ENCODE measurements at regions not wholly inside any gene's neighbourhood (a gene's known extent, or its start where the extent isn't known, plus 50 kb on each side); places are given as distances from the start of the nearest gene placed in this dataset.
A peak's percentile ranks its signal among the peaks of the same experiment; 100 is the strongest.
"Not testable (repeated sequence)": the region's sequence is repeated elsewhere in the genome, so short reads cannot be mapped to it uniquely, and the experiment has no call there.

- no peak for TF ChIP-seq CTCF (IDR thresholded peaks at IDR 0.05; ENCODE audit: low read depth, low read length)
- POLR2A ChIA-PET: no interaction called here
- no peaks in the 10 kb centered on the region for H3K9me3 ChIP-seq (ENCODE audit: control insufficient read depth, insufficient read depth, low read length)
- CTCF ChIA-PET: no interaction called here
- no peak overlapping the region for H3K27ac ChIP-seq (ENCODE audit: low read depth, low read length)
- H3K4me3 ChIP-seq (ENCODE audit: low read depth, low read length): no peak overlapping the region
- H3K27me3 ChIP-seq (ENCODE audit: control insufficient read depth, insufficient read depth, low read length): no peaks in the 10 kb centered on the region
- DNase-seq (ENCODE audit: low read depth, low spot score): no peak
These were observed 291.1 kb upstream of the MCTP2 start for GRCh38 chr15:93940226-93940625.

- ChIA-PET CTCF (interaction anchor here (1.2 to 5.0 kb wide), 2 partner anchors 43 to 188 kb away, joined by 3 to 18 read pairs; no protein-coding TSS in a partner anchor), POLR2A (no interaction called here)
- no peaks in the 10 kb centered on the region for H3K9me3 ChIP-seq (ENCODE audit: control insufficient read depth, insufficient read depth, low read length)
- no peak overlapping the region for H3K27ac ChIP-seq (ENCODE audit: low read depth, low read length)
- DNase-seq (ENCODE audit: low read depth, low spot score): no peak
- no peaks in the 10 kb centered on the region for H3K27me3 ChIP-seq (ENCODE audit: control insufficient read depth, insufficient read depth, low read length)
- TF ChIP-seq CTCF (IDR thresholded peaks at IDR 0.05; ENCODE audit: low read depth, low read length): no peak
- H3K4me3 ChIP-seq (ENCODE audit: low read depth, low read length): no peak overlapping the region
These were observed 299.1 kb upstream of the MCTP2 start for GRCh38 chr15:93932164-93932776.

DNA sequence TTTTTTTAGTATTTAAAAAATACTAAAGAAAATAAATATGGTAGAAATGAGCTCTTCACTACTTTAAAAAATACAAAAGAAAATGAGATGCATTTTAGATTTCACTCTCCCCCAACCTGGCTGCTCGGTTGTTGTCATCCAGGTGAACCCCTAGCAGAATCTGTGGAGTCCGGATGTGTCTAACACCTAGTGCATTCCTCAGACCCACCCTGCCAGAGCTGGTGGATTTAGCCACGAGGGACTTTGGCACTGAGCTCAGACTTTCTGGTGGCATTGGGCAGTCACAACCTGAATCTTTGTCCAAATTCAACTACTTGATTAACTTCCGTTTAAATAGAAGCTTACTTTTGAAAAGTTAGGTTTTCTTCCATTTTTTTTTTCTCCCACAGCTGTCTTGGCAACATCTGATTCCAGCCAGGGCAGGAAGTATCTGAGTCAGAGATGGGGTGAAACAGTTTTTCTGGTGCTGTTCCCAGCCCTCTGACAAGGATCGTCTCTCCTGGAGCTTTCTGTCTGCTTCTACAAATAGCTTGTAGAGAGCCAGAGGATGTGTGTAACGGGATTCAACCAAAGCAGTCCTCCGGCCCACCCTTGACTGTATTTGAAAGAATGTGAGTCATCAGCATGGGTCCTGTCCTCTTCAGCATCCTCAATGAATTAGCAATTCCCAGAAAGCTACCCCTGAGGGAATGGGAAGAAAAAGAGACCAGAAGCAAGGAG, 301.8 kb upstream of the MCTP2 start:
- Histone ChIP-seq H3K4me3 (ENCODE audit: low read depth, low read length) (no peak overlapping the region), H3K27ac (ENCODE audit: low read depth, low read length) (peak overlapping the region; percentile 47), H3K9me3 (ENCODE audit: control insufficient read depth, insufficient read depth, low read length) (no peaks in the 10 kb centered on the region), H3K27me3 (ENCODE audit: control insufficient read depth, insufficient read depth, low read length) (no peaks in the 10 kb centered on the region)
- no peak for TF ChIP-seq CTCF (IDR thresholded peaks at IDR 0.05; ENCODE audit: low read depth, low read length)
- ChIA-PET CTCF (interaction anchor here (0.6 to 5.0 kb wide), 5 partner anchors 9 to 899 kb away, joined by 3 to 18 read pairs (median 4); no protein-coding TSS in a partner anchor), POLR2A (no interaction called here)
- DNase-seq (ENCODE audit: low read depth, low spot score): peak; percentile 82

DNA sequence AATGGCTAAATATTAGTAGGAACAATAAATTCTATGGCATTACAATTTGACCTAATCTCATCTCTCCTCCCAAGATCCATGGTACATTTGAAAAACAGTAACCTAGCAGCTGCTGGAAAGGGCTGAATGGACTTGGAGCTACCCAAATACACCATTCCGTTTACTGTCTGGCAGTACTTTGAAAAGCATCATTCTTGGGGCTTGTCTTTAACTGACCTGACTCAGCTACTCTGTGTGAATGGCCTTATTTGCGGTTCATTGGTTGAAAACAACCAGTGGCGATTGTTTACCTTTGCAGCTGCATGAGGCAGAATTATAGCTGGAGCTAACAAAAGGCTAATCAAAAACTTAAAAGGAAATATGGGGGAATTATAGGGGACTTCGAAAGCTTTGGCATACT, 311.2 kb upstream of the MCTP2 start:
- TF ChIP-seq CTCF (IDR thresholded peaks at IDR 0.05; ENCODE audit: low read depth, low read length): no peak
- no peak for DNase-seq (ENCODE audit: low read depth, low spot score)
- no peaks in the 10 kb centered on the region for H3K9me3 ChIP-seq (ENCODE audit: control insufficient read depth, insufficient read depth, low read length)
- ChIA-PET CTCF (interaction anchor here (1.3 to 1.6 kb wide), 2 partner anchors 9 to 200 kb away, joined by 4 to 5 read pairs; no protein-coding TSS in a partner anchor), POLR2A (no interaction called here)
- H3K27me3 ChIP-seq (ENCODE audit: control insufficient read depth, insufficient read depth, low read length): no peaks in the 10 kb centered on the region
- no peak overlapping the region for H3K27ac ChIP-seq (ENCODE audit: low read depth, low read length)
- no peak overlapping the region for H3K4me3 ChIP-seq (ENCODE audit: low read depth, low read length)

DNA sequence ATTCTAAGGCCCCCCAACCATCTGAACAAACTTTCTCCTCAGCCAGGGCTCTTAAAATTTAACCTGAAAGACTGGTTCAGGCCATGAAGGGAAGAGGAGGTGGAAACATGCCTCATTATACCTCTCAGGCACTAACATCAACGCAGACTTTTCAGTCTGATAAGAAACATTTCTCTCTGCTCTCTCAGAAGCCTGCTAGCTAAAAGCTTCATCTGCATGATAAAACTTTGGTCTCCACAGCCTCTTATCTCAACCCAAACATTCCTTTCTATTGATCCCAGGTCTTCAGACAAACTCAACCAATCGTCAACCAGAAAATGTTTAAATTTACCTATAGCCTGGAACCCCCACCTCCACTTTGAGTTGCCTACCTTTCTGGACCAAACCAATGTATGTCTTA, 312.6 kb upstream of the MCTP2 start:
- H3K27me3 ChIP-seq (ENCODE audit: control insufficient read depth, insufficient read depth, low read length); DNase-seq (ENCODE audit: low read depth, low spot score); H3K9me3 ChIP-seq (ENCODE audit: control insufficient read depth, insufficient read depth, low read length); POLR2A ChIA-PET; H3K27ac ChIP-seq (ENCODE audit: low read depth, low read length); H3K4me3 ChIP-seq (ENCODE audit: low read depth, low read length); CTCF ChIA-PET: not testable (repeated sequence)

Data from AG04450 (cell line).